Ascending aorta (tissue), 2 donors: ENCODE measurements at regions not wholly inside any gene's neighbourhood (a gene's known extent, or its start where the extent isn't known, plus 50 kb on each side); places are given as distances from the start of the nearest gene placed in this dataset.
"Not testable (repeated sequence)": the region's sequence is repeated elsewhere in the genome, so short reads cannot be mapped to it uniquely, and the experiment has no call there.

Source experiments
- DNase-seq, 2 donors: peaks; one replicate each; pipeline ENCODE4 v3.0.0-alpha.2; 2019; ENCODE audit warnings: low spot score in 2 of 2
- H3K27ac ChIP-seq, 2 donors: fragments of 200-600 bp; sonication (generic); one replicate each; pipeline ENCODE4 v1.5.1; 2016 to 2017; ENCODE audit warnings: mild to moderate bottlenecking in 1 of 2
- H3K27me3 ChIP-seq: fragments of 200-600 bp; sonication (generic); one replicate; pipeline ENCODE4 v1.5.1; 2017
- H3K36me3 ChIP-seq, 2 donors: fragments of 200-600 bp; sonication (generic); one replicate each; pipeline ENCODE4 v1.5.1; 2016
- H3K4me1 ChIP-seq, 2 donors: fragments of 200-600 bp; sonication (generic); one replicate each; pipeline ENCODE4 v1.5.1; 2016 to 2017; ENCODE audit warnings: mild to moderate bottlenecking in 1 of 2
- H3K4me3 ChIP-seq, 2 donors: fragments of 200-600 bp; sonication (generic); one replicate each; pipeline ENCODE4 v1.5.1; 2016 to 2017; ENCODE audit warnings: mild to moderate bottlenecking in 1 of 2
- H3K9me3 ChIP-seq, 2 donors: fragments of 200-600 bp; sonication (generic); one replicate each; pipeline ENCODE4 v1.5.1; 2016
- CTCF ChIP-seq, 3 experiments: fragments of 200-600 bp in 2 of 3; fragments of 450-650 bp in 1 of 3; sonication (generic) in 2 of 3; IDR thresholded peaks; one replicate each; pipeline ENCODE4 v1.5.1; 2016 to 2019; ENCODE audit warnings: antibody characterized with exemption in 3 of 3, mild to moderate bottlenecking in 1 of 3, moderate library complexity in 1 of 3
- intact Hi-C: fragments of 100-400 bp; cut with DNase I; formaldehyde crosslinking; loops from one replicate; pipeline ENCODE4 v1.15.1; 2023

GRCh38 chr9:102185962-102186361, 447.5 kb upstream of the GRIN3A start:
- Histone ChIP-seq H3K36me3 (no peaks in the 10 kb centered on the region), H3K27me3 (no peaks in the 10 kb centered on the region), H3K27ac (no peak overlapping the region), H3K4me1 (no peaks in the 10 kb centered on the region), H3K9me3 (no peaks in the 10 kb centered on the region), H3K4me3 (no peak overlapping the region)
- TF ChIP-seq CTCF (IDR thresholded peaks at IDR 0.05) = no peak
- intact Hi-C loops = no loop called here
- no peak for DNase-seq

GRCh38 chr9:102185371-102185770, 446.9 kb upstream of the GRIN3A start:
- intact Hi-C loops = no loop called here
- Histone ChIP-seq H3K36me3 (no peaks in the 10 kb centered on the region), H3K27me3 (no peaks in the 10 kb centered on the region), H3K4me3 (no peak overlapping the region), H3K4me1 (no peaks in the 10 kb centered on the region), H3K27ac (no peak overlapping the region), H3K9me3 (no peaks in the 10 kb centered on the region)
- no peak for TF ChIP-seq CTCF (IDR thresholded peaks at IDR 0.05)
- no peak for DNase-seq

- Histone ChIP-seq H3K9me3 (peaks cover 0 to 8% of the 10 kb centered on the region in 2 donors), H3K27ac (no peak overlapping the region), H3K4me1 (no peaks in the 10 kb centered on the region), H3K27me3 (no peaks in the 10 kb centered on the region), H3K36me3 (no peaks in the 10 kb centered on the region), H3K4me3 (no peak overlapping the region)
- intact Hi-C loops = no loop called here
- no peak for TF ChIP-seq CTCF (IDR thresholded peaks at IDR 0.05)
- no peak for DNase-seq
Observed at GRCh38 chr9:102178811-102179210, 440.4 kb upstream of the GRIN3A start.

GRCh38 chr9:102174202-102174601, 435.8 kb upstream of the GRIN3A start:
- H3K27ac ChIP-seq, H3K4me3 ChIP-seq, H3K36me3 ChIP-seq, H3K9me3 ChIP-seq, H3K27me3 ChIP-seq, H3K4me1 ChIP-seq, intact Hi-C loops, DNase-seq: not testable (repeated sequence)

- H3K4me3 ChIP-seq = no peak overlapping the region
- no peaks in the 10 kb centered on the region for H3K4me1 ChIP-seq
- H3K27ac ChIP-seq = no peak overlapping the region
- no peaks in the 10 kb centered on the region for H3K27me3 ChIP-seq
- no peak for TF ChIP-seq CTCF (IDR thresholded peaks at IDR 0.05)
- intact Hi-C loops = no loop called here
- no peaks in the 10 kb centered on the region for H3K9me3 ChIP-seq
- no peaks in the 10 kb centered on the region for H3K36me3 ChIP-seq
- no peak for DNase-seq
Observed at GRCh38 chr9:102164247-102164646, 425.8 kb upstream of the GRIN3A start.

- H3K4me3 ChIP-seq, H3K4me1 ChIP-seq, H3K27ac ChIP-seq, intact Hi-C loops, H3K9me3 ChIP-seq, H3K36me3 ChIP-seq, DNase-seq, H3K27me3 ChIP-seq: not testable (repeated sequence)
Observed at GRCh38 chr9:102153081-102153480, 414.6 kb upstream of the GRIN3A start.

- H3K9me3 ChIP-seq = no peaks in the 10 kb centered on the region
- intact Hi-C loops = no loop called here
- H3K4me1 ChIP-seq = no peaks in the 10 kb centered on the region
- no peaks in the 10 kb centered on the region for H3K36me3 ChIP-seq
- DNase-seq = no peak
- no peaks in the 10 kb centered on the region for H3K27me3 ChIP-seq
- no peak overlapping the region for H3K4me3 ChIP-seq
- no peak overlapping the region for H3K27ac ChIP-seq
- no peak for TF ChIP-seq CTCF (IDR thresholded peaks at IDR 0.05)
Observed at GRCh38 chr9:102135768-102136167, 397.3 kb upstream of the GRIN3A start.
